GM21526 (cell line): ENCODE measurements at regions not wholly inside any gene's neighbourhood (a gene's known extent, or its start where the extent isn't known, plus 50 kb on each side); places are given as distances from the start of the nearest gene placed in this dataset.

Source experiments
- ATAC-seq: cut with Tn5 transposase; IDR thresholded peaks from one replicate; pipeline ENCODE4 v1.9.1; 2021; ENCODE audit warnings: moderate library complexity; ENCODE audit not compliant: unreplicated experiment, low FRiP score

DNA sequence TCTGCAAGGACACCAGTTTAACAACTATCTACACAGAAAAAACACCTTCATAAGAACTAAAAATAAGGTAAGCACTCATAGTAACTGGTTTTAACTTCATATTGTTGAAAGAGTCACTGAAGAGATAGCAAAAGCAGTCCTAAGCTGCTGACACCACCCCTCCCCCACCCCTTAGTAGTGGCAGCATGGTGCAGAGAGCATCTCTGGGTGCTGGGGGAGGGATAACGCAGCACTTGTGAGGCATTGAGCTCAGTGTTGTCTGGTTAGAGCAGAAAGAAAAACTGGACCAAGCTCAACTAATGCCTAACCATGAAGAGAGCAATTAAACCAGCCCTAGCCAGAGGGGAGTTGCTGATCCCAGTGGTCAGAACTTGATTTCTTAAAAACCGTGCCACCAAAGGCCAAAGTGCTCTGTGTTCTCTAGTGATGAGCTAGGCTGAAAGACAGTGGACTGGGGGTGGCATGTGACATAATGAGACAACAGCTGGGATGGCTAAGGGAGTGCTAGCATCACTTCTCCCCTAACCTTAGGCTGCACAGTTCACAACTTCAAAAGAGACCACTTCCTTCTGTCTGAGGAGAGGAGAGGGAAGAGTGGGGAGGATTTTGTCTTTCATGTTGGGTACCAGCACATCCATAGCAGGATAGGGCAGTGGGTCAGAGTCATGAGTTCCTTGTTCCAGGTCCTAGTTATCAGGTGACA lies 669.3 kb downstream of the PDHA2 start:
- no peak for ATAC-seq

DNA sequence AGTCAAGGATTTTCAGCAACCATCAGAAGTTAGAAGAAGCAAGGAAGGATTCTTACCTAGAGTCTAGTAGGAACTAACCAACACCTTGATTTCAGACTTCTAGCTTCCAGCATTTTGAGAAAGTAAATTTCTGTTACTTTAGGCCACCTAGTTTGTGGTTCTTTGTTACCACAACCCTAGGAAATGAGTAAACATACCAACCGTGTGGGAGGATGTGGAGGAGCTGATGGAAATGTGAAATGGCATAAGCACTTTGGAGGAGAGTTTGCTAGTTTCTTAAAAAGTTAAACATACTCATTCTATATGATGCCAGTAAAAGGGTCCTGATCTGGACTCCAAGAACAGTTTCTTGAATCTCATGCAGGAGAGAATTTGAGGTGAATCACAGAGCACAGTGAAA lies 679.4 kb downstream of the PDHA2 start:
- ATAC-seq, result no peak

DNA sequence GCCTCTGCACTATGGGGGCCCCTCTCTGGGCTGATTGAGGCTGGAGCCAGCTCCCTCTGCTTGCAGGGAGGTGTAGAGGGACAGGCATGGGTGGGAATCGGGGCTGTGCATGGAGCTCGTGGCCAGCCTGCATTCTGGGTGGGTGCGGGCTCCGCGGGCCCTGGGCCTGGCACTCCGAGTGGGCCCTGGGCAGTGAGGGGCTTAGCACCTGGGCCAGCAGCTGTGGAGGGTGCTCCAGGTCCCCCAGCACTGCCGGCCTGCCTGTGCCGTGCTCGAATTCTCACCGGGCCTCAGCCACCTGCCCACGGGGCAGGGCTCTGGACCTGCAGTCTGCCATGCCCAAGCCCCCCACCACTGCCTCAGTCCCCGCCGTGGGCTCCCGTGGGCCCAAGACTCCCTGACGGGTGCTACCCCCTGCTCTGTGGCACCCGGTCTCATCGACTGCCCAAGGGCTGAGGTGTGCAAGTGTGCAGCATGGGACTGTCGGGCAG lies 681.2 kb downstream of the PDHA2 start:
- no peak for ATAC-seq

DNA sequence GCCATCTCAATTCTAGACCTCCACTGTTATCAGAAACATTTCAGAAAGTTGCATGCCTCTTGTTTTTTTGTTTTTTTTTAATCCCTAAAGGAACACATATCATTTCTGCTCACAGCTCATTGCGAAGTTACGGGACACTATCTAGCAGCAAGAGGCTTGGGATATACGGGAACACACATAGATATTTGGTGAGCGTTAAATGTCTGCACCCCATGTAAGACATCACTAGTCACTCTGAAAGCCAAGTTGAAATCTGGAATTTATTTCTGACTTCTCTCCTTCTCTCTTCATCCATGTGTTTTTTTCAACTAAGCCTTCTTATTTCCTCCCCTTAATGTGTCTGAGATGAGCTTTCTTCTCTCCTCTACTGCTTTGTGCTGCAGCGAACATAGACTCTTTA lies 683.7 kb downstream of the PDHA2 start:
- ATAC-seq, result no peak

DNA sequence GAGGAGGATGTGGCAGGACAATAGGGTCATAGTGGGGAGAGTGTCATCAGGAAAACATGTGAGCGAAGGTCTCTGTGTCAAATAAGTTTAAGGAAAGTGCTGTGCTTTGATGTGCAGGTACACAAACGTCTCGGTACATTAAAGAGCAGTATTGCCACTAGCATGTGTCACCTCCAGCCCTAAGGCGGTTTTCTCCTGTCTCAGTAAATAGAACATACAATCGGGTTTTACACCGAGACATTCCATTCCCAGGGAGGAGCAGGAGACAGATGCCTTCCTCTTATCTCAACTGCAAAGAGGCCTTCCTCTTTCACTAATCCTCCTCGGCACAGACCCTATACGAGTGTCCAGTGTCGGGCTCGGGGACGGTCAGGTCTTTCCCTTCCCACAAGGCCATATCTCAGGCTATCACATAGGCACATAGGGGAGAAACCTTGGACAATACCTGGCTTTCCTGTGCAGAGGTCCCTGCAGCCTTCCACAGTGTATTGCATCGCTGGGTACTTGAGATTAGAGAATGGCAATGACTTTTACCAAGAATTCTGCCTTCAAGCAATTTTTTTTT lies 684.5 kb downstream of the PDHA2 start:
- ATAC-seq, result no peak

DNA sequence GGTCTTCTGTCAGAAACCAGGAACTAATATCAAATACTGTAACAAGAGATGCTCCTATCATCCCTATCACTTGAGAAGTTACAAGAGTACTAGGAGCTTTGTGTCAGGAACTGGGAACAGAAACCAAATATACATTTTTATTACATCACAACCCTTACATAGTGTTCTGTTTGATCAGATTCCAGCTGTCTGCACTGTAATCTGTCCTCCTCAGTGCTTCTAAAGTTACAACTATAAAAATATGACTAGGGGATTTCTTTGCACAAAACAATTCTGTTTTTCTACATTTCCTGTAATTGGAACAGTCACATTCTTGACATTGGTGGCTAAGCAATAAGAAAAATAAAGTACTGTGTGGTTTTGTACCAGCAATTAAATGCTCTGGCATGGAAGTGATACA lies 686.0 kb downstream of the PDHA2 start:
- no peak for ATAC-seq

DNA sequence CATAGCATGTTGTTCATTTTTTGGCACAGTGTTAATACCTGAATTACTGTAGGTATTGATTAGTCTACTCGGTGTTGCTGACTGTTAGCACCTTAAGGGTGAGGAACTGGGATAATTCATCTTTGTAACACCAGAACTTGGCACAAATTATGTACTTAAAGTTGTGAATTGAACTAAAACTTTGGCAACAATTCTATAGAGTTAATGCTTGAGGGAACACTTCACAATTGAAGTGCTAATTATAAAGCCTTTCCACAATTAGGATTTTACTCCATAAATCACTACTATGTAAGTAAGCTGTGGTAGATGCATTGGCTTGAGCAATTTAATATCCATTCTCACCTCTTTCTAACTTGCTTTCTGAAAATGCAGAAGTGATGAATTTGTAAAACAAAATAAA lies 686.7 kb downstream of the PDHA2 start:
- ATAC-seq, result no peak

- no peak for ATAC-seq
These were observed 691.9 kb downstream of the PDHA2 start for GRCh38 chr4:96531836-96532235.

DNA sequence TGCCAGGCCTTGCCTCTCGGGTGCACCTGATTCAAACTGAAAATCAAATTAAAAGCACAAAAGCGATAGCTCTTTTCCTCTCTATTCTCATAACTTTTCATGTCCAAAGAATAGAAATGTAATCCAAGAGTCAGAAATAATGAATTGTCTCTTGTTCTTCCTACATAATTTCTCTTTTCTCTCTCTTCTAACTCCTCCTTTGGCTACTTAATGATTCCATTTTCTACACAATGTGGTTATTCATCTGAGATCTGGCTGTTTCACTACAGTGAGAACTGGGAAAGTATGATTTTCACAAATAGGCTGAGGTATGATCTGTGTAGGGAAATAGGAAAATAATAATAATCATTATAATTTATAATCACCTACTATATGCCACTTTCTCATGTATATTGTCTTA lies 703.5 kb downstream of the PDHA2 start:
- ATAC-seq, result no peak

DNA sequence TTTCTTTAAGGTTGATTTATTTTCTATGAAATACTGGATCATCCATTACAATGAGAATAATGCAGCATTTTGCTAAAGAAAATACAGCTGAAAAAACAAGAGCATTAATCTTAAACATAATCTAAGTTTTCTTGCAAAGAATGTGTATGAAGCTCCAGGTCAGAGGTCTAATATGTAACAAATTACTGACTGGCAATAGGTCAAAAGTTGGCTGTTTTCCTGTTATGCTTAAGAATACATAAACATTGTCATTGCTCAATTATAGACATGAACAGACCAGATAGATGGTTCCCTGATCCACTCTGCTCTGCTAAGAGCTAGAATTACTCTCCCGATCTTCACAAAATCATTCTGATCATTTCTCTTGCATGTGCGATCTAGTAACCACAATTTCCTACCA lies 718.6 kb downstream of the PDHA2 start:
- no peak for ATAC-seq

DNA sequence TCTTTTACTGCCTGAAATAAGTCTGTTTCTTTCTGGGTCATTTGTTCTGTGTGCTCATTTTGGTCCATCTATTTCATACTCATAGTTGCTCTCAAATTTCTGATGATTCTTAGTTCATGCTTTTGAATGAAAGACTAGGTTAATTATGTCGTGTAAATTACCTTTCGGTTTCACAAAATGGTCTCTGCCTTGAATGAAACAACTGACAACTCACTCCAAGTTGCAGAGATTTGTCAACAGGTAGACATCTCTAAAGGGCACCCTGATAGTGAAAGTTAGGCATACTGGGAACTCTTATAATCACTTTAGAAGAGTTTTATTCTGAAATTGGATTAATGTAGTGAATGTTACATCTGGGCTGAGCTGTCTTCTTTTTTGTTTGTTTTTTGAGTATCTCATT lies 726.9 kb downstream of the PDHA2 start:
- no peak for ATAC-seq

DNA sequence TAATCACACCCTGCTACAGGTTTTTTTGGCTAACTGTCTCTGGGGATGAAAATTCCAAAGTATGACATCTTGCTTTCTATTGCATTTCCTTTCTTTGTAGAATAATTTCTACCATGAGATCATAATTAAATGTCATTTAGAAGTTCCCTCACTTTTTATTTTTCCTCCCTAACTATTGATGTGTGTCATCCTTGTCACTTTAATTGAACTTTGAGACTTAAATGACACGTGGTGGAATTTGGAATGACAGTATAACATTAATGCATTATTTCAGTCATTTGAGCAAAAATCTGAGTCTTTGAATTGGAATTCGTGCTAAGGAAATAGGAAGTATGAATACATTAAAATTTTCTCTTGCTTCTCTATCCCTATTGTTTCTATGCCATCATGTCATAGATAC lies 745.4 kb downstream of the PDHA2 start:
- ATAC-seq, result no peak

GRCh38 chr4:96593422-96593821 lies 753.5 kb downstream of the PDHA2 start:
- no peak for ATAC-seq

DNA sequence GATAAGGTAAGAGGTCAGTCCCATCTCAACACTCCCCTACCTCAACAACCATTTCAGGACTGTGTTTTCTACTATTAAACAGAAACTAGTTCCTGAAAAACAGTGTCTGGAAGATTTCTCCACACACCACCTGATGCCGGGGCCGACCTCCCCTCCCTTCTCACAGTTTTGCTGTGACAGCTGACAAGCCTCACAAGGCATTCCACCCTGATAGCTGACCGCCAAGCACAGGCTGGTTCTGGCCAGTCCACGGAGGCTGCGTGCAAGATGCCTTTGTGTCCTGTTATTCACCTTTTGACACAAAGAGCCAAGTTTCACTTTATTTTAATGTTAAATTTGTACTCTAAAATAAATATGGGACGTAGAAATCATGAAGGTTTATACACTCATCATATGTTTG lies 758.6 kb downstream of the PDHA2 start:
- no peak for ATAC-seq

- no peak for ATAC-seq
These were observed 759.9 kb downstream of the PDHA2 start for GRCh38 chr4:96599752-96600151.

- no peak for ATAC-seq
These were observed 762.8 kb downstream of the PDHA2 start for GRCh38 chr4:96602661-96603060.

- ATAC-seq, result no peak
These were observed 763.7 kb downstream of the PDHA2 start for GRCh38 chr4:96603641-96604040.

DNA sequence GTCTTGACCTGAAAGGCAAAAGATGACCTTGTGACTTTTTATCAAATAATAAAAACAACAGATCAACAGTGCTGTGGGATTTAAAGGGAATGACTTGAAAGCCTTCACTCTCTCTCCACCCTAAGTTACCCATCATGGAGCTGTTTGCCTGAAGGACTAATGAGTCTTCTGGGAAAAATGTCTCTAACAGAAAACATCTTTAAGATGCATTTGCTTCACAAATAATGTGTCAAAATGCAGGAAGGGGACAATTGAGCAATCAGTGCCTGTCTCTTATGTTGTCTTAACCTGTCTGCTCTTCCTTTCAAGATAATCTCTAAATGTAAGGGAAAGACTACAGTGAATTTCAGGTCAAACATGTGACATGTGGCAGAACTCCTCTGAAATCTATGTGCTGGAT lies 766.6 kb downstream of the PDHA2 start:
- ATAC-seq, result no peak

- no peak for ATAC-seq
These were observed 786.1 kb downstream of the PDHA2 start for GRCh38 chr4:96626023-96626422.

GRCh38 chr4:96630839-96631238 lies 790.9 kb downstream of the PDHA2 start:
- no peak for ATAC-seq

DNA sequence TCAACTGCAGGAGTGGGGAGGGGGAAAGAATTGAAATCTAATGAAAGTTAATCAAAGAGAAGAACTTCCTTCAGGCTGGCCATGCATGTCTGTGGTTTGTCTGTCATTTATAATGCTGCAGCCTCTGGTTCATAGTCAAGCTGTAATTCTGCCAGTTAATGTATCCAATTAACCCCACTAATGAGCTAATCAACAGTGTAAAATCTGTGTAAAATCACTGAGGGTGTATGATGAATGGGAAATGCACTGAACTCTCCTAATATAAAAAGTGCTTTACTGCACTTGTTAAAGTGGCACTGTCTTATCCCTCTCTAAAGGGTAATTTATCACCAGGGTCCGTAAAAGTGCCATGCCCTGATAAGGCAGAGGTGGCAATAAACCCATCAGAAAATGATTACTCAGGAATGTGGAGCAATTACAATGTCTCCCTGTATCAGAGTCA lies 798.1 kb downstream of the PDHA2 start:
- ATAC-seq, result no peak

DNA sequence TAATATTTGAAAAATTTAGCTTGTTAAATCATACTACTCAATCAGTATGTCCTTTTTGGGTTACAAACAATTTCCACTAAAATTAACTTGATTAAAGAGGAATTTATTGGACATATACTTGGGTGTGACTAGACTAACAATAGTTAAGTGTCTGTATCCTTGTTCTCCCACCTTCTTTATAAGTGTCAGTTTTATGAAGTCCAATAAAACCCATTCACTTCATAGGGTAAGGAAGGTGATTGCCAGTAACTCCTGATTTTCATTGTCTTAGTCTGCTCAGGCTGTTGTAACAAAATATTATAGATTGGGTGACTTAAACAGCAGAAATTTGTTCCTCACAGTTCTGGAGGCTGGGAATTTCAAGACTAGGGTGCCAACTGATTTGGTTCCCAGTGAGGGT lies 800.0 kb downstream of the PDHA2 start:
- ATAC-seq, result no peak
